ENCODE measurements at regions not wholly inside any gene's neighbourhood (a gene's known extent, or its start where the extent isn't known, plus 50 kb on each side); places are given as distances from the start of the nearest gene placed in this dataset.

DNA sequence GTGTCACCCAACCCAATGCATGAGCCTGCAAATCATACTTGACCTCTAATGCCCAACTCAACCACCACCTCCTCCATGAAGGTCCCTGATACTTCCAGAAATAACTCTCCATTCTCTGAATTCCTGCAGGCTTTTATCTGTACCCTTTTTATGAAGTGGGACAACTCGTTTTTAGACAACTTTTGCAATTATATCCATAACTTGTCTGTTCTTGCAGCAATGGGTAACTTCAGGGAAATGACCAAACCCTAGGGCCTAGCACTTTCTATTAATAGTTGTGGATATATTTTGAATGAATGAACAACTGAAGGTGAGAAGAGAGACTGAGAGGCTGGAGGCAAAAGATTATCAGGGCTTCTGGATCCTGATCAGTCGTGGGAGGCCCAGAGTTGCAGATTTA lies 236.6 kb upstream of the MOCS1 start:
- DNase-seq (ENCODE audit: low read depth), result no peak
- H3K4me3 ChIP-seq (ENCODE audit: low read depth, low read length), result no peak overlapping the region
- TF ChIP-seq, protein P1, sequence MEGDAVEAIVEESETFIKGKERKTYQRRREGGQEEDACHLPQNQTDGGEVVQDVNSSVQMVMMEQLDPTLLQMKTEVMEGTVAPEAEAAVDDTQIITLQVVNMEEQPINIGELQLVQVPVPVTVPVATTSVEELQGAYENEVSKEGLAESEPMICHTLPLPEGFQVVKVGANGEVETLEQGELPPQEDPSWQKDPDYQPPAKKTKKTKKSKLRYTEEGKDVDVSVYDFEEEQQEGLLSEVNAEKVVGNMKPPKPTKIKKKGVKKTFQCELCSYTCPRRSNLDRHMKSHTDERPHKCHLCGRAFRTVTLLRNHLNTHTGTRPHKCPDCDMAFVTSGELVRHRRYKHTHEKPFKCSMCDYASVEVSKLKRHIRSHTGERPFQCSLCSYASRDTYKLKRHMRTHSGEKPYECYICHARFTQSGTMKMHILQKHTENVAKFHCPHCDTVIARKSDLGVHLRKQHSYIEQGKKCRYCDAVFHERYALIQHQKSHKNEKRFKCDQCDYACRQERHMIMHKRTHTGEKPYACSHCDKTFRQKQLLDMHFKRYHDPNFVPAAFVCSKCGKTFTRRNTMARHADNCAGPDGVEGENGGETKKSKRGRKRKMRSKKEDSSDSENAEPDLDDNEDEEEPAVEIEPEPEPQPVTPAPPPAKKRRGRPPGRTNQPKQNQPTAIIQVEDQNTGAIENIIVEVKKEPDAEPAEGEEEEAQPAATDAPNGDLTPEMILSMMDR (IDR thresholded peaks at IDR 0.05; ENCODE audit: insufficient read depth, low read length), result no peak

DNA sequence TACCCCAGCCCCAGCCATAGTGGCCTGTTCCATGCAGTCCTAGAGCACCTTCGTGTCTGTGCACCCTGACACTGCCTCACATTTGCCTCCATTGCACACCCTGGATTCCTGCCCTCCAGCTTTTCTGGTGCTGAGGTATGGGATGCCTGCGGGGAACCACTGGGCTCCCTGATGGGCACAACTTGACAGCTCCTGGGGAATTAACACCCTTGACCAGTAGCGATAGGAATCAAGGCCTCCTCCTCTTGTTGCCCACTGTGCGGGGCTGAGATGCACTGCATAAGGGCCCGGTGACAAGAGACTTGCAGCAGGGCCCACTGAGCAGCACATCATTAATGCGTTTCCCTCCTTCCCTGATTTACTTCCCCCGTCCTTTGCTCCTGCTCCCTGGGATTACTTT lies 235.6 kb upstream of the MOCS1 start:
- DNase-seq (ENCODE audit: low read depth), result no peak
- TF ChIP-seq, protein P1 (IDR thresholded peaks at IDR 0.05; ENCODE audit: insufficient read depth, low read length), result no peak
- no peak overlapping the region for H3K4me3 ChIP-seq (ENCODE audit: low read depth, low read length)

DNA sequence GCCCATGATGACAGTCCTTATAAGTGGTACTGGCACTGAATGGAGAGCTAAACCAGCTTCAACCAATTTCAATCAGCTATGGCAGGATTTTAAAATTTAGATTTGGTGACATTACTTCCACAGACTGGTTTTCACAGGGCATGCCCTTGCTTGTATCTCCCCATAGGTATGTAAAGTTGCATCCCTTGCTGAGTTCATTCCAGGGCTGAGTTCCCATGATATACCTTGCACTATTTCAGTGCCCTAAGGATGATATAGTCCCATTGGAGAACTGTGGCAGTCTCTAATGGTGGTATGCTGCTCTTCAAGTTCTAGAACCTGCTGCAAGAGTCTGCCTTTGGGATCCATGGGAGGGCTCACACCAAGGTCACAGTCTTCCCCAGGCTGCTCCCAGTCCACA lies 232.7 kb upstream of the MOCS1 start:
- no peak overlapping the region for H3K4me3 ChIP-seq (ENCODE audit: low read depth, low read length)
- DNase-seq (ENCODE audit: low read depth), result no peak
- TF ChIP-seq, protein P1 (IDR thresholded peaks at IDR 0.05; ENCODE audit: insufficient read depth, low read length), result no peak

DNA sequence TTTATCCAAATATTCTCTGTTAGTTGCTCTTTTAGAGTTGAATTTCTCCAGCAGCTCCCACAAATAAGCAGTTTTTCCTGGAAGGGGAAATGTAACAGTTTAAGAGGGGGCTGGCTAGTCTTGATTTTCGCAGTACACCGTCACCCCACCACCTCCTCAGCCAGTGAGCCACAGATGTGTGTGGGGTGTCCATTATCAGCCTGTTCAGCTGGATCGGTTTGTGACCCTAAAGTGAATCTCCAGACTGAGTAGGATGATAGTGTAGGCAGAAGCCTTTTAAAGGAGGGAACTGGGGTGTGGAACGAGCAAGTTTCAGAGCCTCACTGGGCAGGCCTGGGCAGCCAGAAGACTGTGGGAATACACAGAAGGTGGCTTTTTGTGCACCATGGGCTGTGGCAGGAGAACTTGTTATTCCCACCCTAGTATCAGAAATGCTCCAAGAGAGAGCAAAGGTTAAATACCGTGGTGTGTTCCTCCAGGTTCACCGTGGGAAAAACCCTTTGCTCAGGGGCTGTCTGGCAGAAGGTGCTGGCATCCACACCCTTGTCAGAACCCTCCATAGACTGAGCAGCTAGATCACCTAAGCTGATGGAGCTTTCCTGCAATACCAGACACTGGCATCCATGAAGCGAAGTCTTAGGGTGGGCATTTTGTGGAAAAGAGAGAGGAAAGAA lies 230.9 kb upstream of the MOCS1 start:
- no peak overlapping the region for H3K4me3 ChIP-seq (ENCODE audit: low read depth, low read length)
- DNase-seq (ENCODE audit: low read depth), result no peak
- TF ChIP-seq, protein P1 (IDR thresholded peaks at IDR 0.05; ENCODE audit: insufficient read depth, low read length), result no peak

DNA sequence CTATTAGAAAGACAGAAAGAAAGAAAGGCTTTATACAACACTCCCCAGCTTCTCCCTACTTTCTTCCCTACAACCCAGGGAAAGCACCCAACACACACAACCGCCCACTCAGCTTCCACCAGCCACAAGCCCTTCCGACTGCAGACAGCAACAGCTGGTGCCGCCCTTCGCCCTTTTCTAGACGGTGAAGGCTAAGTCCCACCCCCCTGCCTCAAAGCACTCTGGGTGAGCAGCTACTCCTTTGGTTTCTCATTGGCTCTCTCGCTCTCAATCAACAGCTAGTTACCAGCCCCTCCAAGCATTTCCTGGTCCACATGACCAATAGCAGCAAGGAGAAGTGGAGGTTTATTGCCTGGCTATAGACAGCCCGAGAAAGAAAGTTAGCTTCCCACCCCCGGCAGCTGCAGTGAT lies 230.1 kb upstream of the MOCS1 start:
- TF ChIP-seq, protein P1 (IDR thresholded peaks at IDR 0.05; ENCODE audit: insufficient read depth, low read length), result no peak
- no peak for DNase-seq (ENCODE audit: low read depth)
- H3K4me3 ChIP-seq (ENCODE audit: low read depth, low read length), result no peak overlapping the region

DNA sequence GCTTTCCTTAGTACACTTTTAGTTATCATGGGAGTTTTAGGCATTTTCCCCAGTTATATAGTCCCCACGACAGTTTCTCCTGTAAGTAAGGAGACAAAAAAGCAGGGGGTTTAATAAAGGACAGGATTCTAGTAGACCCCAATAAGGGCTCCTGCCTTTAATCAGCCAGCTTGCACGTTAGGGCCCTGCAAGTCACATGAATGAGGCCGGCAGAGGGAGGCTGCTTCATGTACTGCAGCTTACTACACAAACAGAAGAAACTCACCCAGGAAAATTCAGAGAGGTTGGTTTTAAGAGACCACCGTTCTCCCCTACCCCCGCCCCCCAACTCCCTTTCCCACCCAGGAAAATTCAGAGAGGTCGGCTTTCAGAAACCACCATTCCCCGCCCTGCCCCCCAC lies 229.7 kb upstream of the MOCS1 start:
- DNase-seq (ENCODE audit: low read depth), result no peak
- TF ChIP-seq, protein P1 (IDR thresholded peaks at IDR 0.05; ENCODE audit: insufficient read depth, low read length), result no peak
- H3K4me3 ChIP-seq (ENCODE audit: low read depth, low read length), result no peak overlapping the region

DNA sequence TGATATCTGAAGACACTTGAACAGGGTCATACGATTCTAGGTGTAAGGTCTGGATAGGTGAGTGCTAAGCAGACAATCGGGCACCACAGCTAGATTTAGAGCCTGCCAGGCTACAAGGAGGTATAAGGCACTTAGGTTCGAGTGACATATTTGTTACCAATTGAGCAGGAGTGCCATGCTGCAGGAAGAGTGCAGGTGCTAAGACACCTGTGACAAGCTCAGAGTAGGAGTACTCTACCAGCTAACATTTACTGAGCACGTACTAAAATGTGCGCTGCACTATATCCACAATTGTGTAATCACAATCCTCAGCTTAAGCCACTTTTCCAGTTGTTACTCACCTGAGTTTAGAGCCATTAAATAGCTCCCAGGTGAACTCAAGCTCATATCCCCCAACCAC lies 227.8 kb upstream of the MOCS1 start:
- TF ChIP-seq, protein P1 (IDR thresholded peaks at IDR 0.05; ENCODE audit: insufficient read depth, low read length), result no peak
- H3K4me3 ChIP-seq (ENCODE audit: low read depth, low read length), result no peak overlapping the region
- no peak for DNase-seq (ENCODE audit: low read depth)

Data from fibroblast of the aortic adventitia (primary cell).